ENCODE measurements at regions not wholly inside any gene's neighbourhood (a gene's known extent, or its start where the extent isn't known, plus 50 kb on each side); places are given as distances from the start of the nearest gene placed in this dataset.

- DNase-seq (ENCODE audit: low spot score): no peak
- ATAC-seq (ENCODE audit: low FRiP score): no peak
- no peak for TF ChIP-seq CTCF (IDR thresholded peaks at IDR 0.05)
Measured at GRCh38 chrX:111003118-111003517, 92.9 kb upstream of the PAK3 start.

- TF ChIP-seq CTCF (IDR thresholded peaks at IDR 0.05): no peak
- DNase-seq (ENCODE audit: low spot score) (no peak), ATAC-seq (ENCODE audit: low FRiP score) (no peak)
Measured at GRCh38 chrX:110992611-110993010, 103.4 kb upstream of the PAK3 start.

GRCh38 chrX:110989869-110990268 is 106.1 kb upstream of the PAK3 start:
- ATAC-seq (ENCODE audit: low FRiP score): no peak
- DNase-seq (ENCODE audit: low spot score): no peak
- TF ChIP-seq CTCF (IDR thresholded peaks at IDR 0.05): no peak

- DNase-seq (ENCODE audit: low spot score) (no peak), ATAC-seq (ENCODE audit: low FRiP score) (no peak)
- TF ChIP-seq CTCF (IDR thresholded peaks at IDR 0.05): no peak
Measured at GRCh38 chrX:110989447-110989846, 106.5 kb upstream of the PAK3 start.

GRCh38 chrX:110987292-110987691 is 108.7 kb upstream of the PAK3 start:
- ATAC-seq (ENCODE audit: low FRiP score) (no peak), DNase-seq (ENCODE audit: low spot score) (no peak)
- no peak for TF ChIP-seq CTCF (IDR thresholded peaks at IDR 0.05)

- DNase-seq (ENCODE audit: low spot score) (no peak), ATAC-seq (ENCODE audit: low FRiP score) (no peak)
- no peak for TF ChIP-seq CTCF (IDR thresholded peaks at IDR 0.05)
Measured at GRCh38 chrX:110985470-110985869, 110.5 kb upstream of the PAK3 start.

GRCh38 chrX:110983024-110983423 is 113.0 kb upstream of the PAK3 start:
- ATAC-seq (ENCODE audit: low FRiP score) (no peak), DNase-seq (ENCODE audit: low spot score) (no peak)
- TF ChIP-seq CTCF (IDR thresholded peaks at IDR 0.05): no peak

Data from omental fat pad (tissue), 3 donors.